ENCODE measurements at regions not wholly inside any gene's neighbourhood (a gene's known extent, or its start where the extent isn't known, plus 50 kb on each side); places are given as distances from the start of the nearest gene placed in this dataset.
"Not testable (repeated sequence)": the region's sequence is repeated elsewhere in the genome, so short reads cannot be mapped to it uniquely, and the experiment has no call there.

DNA sequence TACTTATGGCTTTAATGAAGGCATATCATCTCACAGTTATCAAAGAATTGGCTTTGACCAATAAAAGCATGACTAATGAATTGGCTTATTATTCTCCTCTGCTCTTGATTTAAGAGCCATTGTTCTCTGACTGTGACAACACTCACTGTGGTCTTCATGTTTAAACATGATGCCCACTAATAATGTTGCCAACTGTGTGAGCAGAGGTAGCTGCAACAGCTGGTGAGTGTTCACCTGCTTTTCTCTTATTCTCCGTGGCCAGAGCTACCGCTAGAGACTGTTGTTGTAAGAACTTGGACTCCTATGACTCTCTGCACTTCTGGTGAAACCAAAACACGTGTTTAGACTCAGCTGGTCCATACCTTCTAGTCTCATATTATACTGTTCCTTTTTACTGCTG, 335.9 kb downstream of the XPNPEP1 start:
- H3K4me1 Mint-ChIP-seq, result no peaks in the 10 kb centered on the region
- H3K27ac Mint-ChIP-seq, result no peak overlapping the region
- H3K4me3 Mint-ChIP-seq, result no peak overlapping the region
- H3K27me3 Mint-ChIP-seq, result no peaks in the 10 kb centered on the region
- no peaks in the 10 kb centered on the region for H3K36me3 Mint-ChIP-seq (ENCODE audit: low read depth)
- H3K9me3 Mint-ChIP-seq, result no peaks in the 10 kb centered on the region
- ATAC-seq (no peak), DNase-seq (no peak)

DNA sequence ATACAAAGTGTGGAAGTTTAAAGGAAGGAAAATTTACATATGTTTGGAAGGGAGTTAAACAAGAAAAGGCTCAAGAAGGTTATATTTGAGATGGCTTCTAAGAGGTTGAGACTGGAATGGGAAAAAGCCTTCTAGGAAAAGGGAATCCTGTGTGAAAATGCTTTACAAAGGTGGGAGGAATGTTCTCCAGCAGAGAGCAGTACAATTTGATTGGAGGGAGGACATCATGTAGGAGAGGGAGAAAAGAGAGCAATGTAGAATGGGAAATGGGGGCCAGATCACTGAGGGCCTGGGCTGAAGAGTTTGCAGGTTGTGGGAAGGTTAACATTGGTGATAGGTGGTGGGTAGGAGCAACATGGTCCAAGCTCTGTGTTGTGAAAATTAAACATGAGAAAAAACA, 366.9 kb downstream of the XPNPEP1 start:
- no peaks in the 10 kb centered on the region for H3K9me3 Mint-ChIP-seq
- no peaks in the 10 kb centered on the region for H3K36me3 Mint-ChIP-seq (ENCODE audit: low read depth)
- H3K4me1 Mint-ChIP-seq, result no peaks in the 10 kb centered on the region
- no peak overlapping the region for H3K4me3 Mint-ChIP-seq
- no peak for ATAC-seq
- no peak for DNase-seq
- H3K27me3 Mint-ChIP-seq, result no peaks in the 10 kb centered on the region
- H3K27ac Mint-ChIP-seq, result no peak overlapping the region

DNA sequence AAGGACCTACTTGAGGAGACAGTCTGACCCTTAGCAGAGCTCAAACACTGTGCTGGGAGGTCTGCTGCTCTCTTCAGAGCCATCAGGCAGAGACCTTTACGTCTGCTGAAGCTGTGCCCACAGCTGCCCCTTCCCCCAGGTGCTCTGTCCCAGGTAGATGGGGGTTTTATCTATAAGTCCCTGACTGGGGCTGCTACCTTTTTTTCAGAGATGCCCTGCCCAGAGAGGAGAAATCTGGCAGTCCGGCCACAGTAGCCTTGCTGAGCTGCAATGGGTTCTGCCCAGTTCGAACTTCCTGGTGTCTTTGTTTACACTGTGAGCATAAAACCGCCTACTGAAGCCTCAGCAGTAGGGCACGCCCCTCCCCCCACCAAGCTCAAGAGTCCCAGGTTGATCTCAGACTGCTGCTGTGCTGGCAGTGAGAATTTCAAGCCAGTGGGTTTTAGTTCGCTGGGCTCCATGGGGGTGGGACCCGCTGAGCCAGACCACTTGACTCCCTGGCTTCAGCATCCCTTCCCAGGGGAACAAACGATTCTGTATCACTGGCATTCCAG, 381.2 kb downstream of the XPNPEP1 start:
- not testable (repeated sequence) for H3K27me3 Mint-ChIP-seq; H3K9me3 Mint-ChIP-seq; H3K4me1 Mint-ChIP-seq; H3K36me3 Mint-ChIP-seq (ENCODE audit: low read depth); DNase-seq; H3K27ac Mint-ChIP-seq; ATAC-seq; H3K4me3 Mint-ChIP-seq

DNA sequence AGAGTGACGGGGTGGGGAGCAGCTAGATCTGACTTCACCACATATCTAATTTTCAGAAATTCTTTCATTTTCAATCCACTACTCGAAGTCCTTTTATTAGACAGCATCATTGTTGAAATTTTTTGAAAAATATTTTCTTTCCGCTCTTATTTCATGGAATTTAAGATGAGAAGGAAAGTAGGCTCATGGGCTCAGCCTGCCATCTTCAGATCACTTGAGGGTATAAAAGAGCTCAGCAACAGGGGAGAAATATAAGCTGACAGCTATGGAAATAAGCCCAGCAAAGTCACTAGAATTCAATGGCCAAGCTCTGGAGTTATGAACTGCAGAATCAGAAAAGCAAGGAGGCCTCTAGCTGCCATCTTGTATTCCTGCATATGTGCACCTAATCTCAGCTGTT, 389.1 kb downstream of the XPNPEP1 start:
- Mint-ChIP-seq H3K27ac (no peak overlapping the region), H3K4me3 (no peak overlapping the region), H3K36me3 (ENCODE audit: low read depth) (no peaks in the 10 kb centered on the region), H3K9me3 (peaks cover 20% of the 10 kb centered on the region), H3K27me3 (no peaks in the 10 kb centered on the region), H3K4me1 (no peaks in the 10 kb centered on the region)
- no peak for ATAC-seq
- no peak for DNase-seq

DNA sequence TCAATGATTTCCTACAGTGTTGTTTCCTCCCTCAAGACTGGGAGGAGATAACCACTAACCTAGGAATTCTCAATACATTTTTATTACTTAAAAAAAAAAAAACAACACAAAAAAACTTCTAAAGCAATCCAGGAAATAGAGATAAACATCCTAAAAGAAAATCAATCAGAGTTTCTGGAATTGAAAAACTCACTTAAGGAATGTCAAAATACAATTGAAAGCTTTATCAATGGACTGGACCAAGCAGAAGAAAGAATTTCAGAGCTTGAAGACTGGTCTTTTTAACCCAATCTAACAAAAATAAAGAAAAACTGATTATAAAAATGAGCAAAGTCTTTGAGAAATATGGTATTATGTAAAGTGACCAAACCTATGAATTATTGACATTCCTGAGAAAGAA, 394.1 kb downstream of the XPNPEP1 start:
- DNase-seq (no peak), ATAC-seq (no peak)
- H3K9me3 Mint-ChIP-seq, result peaks cover 31% of the 10 kb centered on the region
- no peaks in the 10 kb centered on the region for H3K4me1 Mint-ChIP-seq
- H3K27me3 Mint-ChIP-seq, result no peaks in the 10 kb centered on the region
- no peak overlapping the region for H3K27ac Mint-ChIP-seq
- no peak overlapping the region for H3K4me3 Mint-ChIP-seq
- no peaks in the 10 kb centered on the region for H3K36me3 Mint-ChIP-seq (ENCODE audit: low read depth)

DNA sequence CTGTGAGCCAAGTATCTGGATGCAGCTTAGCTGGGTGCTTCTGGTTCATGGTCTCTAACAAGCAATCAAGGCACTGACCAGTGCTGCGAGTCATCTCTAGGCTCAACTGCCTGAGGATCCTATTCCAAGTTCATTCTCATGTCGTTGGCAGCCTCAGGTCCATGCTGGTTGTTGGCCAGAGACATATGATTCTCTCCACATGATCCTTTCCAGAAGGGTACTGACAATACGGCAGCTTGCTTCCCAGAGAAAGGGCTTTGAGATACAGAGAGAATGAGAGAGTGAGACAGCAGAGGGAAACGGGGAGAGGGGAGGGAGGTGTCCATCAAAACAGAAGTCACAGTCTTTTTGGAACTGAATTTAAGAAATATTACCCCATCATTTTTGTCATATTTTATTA, 405.6 kb downstream of the XPNPEP1 start:
- Mint-ChIP-seq H3K36me3 (ENCODE audit: low read depth) (no peaks in the 10 kb centered on the region), H3K4me3 (no peak overlapping the region), H3K9me3 (peaks cover under 1% of the 10 kb centered on the region), H3K27ac (no peak overlapping the region), H3K27me3 (no peaks in the 10 kb centered on the region), H3K4me1 (no peaks in the 10 kb centered on the region)
- DNase-seq (no peak), ATAC-seq (no peak)

DNA sequence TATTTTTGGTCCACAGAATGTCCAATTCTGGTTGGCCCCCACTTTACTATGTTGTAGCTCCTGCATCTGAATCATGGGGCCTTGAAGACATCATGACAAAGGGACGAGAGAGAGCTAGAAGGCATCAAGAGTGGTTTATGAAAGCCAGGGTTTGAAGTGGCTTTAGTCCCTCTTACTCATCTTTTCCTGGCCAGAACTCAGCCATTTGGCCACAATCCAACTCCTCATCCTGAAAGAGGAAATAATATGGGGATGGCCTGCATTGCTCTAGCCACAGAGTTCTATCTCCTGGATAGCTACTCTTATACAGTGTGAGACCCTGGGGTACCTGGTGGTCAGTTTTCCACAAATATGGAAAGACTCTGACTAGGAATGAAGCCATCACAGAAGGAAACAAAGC, 418.9 kb downstream of the XPNPEP1 start:
- peaks cover 3% of the 10 kb centered on the region for H3K9me3 Mint-ChIP-seq
- no peaks in the 10 kb centered on the region for H3K27me3 Mint-ChIP-seq
- H3K4me3 Mint-ChIP-seq, result no peak overlapping the region
- no peak overlapping the region for H3K27ac Mint-ChIP-seq
- no peak for DNase-seq
- no peak for ATAC-seq
- no peaks in the 10 kb centered on the region for H3K4me1 Mint-ChIP-seq
- no peaks in the 10 kb centered on the region for H3K36me3 Mint-ChIP-seq (ENCODE audit: low read depth)

DNA sequence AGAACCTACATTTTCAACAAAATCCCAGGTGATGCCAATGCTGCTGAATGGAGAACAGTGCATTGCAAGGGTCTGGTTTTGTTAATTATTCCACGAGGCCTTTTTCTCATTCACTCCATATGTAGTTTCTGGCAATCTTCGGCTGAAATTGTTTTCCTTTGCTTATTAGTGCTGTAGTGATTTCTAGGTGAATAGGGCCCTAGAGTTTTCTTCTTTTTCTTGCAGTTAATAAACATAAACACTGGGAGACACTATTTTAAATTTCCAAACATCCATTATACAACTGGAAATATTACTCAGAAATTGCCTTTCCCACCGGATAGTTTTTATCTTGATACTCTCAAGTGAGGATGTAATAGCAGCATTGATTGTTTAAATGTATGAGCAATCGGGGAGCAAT, 435.6 kb downstream of the XPNPEP1 start:
- Mint-ChIP-seq H3K4me1 (no peaks in the 10 kb centered on the region), H3K9me3 (no peaks in the 10 kb centered on the region), H3K36me3 (ENCODE audit: low read depth) (no peaks in the 10 kb centered on the region), H3K27ac (no peak overlapping the region), H3K4me3 (no peak overlapping the region), H3K27me3 (no peaks in the 10 kb centered on the region)
- ATAC-seq (no peak), DNase-seq (no peak)

DNA sequence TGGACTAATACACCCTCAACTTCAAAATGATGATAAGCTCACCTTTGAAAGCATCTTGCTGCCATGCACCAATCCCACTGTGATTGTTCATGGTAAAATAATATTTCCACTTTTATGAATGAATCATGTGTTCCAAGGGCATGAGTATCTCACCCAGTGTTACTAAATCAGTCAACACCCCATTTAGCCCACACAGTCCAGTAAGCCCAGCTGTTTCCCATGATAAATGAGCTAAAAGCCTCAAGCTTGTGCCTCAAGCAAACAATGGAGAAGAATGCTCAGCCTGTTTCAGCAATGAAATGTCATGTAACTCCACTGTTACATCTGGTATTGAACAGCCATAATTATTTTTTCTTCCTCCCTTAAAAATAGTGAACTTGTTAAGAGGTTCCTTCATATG, 442.5 kb downstream of the XPNPEP1 start:
- H3K4me3 Mint-ChIP-seq, result no peak overlapping the region
- no peaks in the 10 kb centered on the region for H3K27me3 Mint-ChIP-seq
- H3K27ac Mint-ChIP-seq, result no peak overlapping the region
- no peak for ATAC-seq
- no peaks in the 10 kb centered on the region for H3K9me3 Mint-ChIP-seq
- H3K4me1 Mint-ChIP-seq, result no peaks in the 10 kb centered on the region
- no peak for DNase-seq
- no peaks in the 10 kb centered on the region for H3K36me3 Mint-ChIP-seq (ENCODE audit: low read depth)

DNA sequence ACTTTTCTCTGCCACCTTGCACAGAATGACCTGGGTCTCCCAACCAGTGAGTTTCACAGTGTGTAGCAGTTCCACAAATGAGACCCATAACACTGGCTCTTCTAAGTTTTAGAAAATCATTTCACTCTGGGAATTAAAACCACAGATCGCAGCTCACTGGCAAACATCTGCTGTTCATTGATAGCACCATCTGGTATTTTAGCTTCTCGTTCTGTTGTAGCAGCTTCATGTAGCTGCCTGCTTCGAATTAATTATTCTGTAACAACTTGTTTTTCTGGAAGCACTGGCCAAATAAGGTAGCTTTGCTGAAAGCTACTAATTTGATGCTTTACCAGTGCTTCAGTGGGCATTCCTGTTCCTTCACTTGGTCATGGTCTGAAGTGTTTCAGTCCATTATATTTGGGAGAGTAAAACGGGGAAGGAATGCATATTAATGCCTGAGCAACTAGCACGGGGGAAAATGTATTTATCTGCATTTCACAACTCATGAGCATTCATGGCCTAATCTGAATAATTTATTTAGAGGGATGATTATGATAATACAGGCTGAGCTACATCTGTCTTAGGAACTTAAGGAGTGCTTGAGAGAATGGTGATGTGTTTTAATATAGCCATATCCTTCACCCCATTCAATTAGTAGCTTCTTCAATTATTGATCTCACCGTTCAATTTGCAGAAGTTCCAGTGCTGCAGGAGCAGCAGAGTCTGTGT, 447.4 kb downstream of the XPNPEP1 start:
- ATAC-seq (no peak), DNase-seq (no peak)
- no peak overlapping the region for H3K4me3 Mint-ChIP-seq
- H3K27me3 Mint-ChIP-seq, result no peaks in the 10 kb centered on the region
- no peaks in the 10 kb centered on the region for H3K9me3 Mint-ChIP-seq
- no peak overlapping the region for H3K27ac Mint-ChIP-seq
- H3K4me1 Mint-ChIP-seq, result no peaks in the 10 kb centered on the region
- no peaks in the 10 kb centered on the region for H3K36me3 Mint-ChIP-seq (ENCODE audit: low read depth)

DNA sequence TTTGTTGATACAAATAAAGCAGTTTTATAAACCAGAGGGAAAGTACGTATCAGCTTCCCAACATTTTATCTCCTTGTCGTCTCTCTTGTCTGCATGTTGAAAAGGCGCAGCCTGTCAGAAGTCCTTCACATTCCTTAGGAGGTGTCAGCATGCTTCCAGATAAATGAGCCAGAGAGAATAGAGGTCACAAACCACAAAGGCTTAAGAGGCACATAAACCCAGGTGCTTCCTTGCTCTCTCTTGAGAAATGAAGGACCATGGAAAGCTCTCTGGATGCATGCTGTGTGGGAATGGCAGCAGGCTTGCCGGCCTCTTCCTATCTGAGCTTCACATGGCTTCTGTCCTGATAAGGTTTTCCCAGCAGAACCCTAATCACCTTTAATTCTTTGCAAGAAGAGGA, 448.5 kb downstream of the XPNPEP1 start:
- DNase-seq (no peak), ATAC-seq (no peak)
- H3K4me3 Mint-ChIP-seq, result no peak overlapping the region
- no peak overlapping the region for H3K27ac Mint-ChIP-seq
- no peaks in the 10 kb centered on the region for H3K4me1 Mint-ChIP-seq
- H3K27me3 Mint-ChIP-seq, result no peaks in the 10 kb centered on the region
- no peaks in the 10 kb centered on the region for H3K36me3 Mint-ChIP-seq (ENCODE audit: low read depth)
- H3K9me3 Mint-ChIP-seq, result no peaks in the 10 kb centered on the region

DNA sequence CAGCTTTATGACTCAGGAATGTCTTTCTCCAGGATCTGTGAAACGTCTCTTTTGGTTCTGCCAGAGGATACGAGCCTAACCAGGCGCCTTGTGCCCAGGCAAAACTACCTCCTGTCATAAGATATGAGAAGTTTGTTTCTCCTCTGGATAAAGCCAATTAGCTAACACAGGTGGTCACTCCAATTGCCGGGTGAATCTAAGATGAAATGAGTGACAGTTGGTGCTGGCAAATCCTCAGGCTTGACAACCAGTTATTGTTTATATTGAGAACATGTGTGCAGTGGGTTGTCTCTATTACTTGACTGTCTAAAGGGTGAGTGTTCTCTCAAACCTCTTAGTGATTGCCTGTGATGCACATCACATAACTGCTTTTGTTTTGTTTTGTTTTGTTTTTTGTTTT, 449.1 kb downstream of the XPNPEP1 start:
- DNase-seq (no peak), ATAC-seq (no peak)
- no peaks in the 10 kb centered on the region for H3K4me1 Mint-ChIP-seq
- no peak overlapping the region for H3K27ac Mint-ChIP-seq
- H3K36me3 Mint-ChIP-seq (ENCODE audit: low read depth), result no peaks in the 10 kb centered on the region
- no peak overlapping the region for H3K4me3 Mint-ChIP-seq
- no peaks in the 10 kb centered on the region for H3K9me3 Mint-ChIP-seq
- H3K27me3 Mint-ChIP-seq, result no peaks in the 10 kb centered on the region

DNA sequence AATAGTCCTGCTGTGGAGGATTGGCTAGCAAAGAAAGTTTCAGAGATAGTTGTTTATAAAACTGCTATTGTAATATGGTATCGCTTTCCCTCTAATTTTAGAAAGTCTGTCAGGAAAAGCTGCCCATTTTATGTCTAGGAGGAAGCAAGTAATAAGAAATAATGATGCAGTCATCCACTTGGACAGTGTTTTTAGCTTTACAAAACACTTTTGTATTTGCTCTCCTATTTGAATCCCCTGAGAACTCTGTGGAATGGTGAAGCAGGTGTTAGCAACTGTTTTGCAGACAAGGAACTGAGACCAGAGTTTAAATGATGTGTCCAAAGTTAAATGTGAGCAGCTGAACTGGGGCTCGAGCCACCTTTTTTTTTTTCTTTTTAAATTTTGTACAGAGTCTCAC, 455.8 kb downstream of the XPNPEP1 start:
- no peaks in the 10 kb centered on the region for H3K36me3 Mint-ChIP-seq (ENCODE audit: low read depth)
- no peak for DNase-seq
- H3K27me3 Mint-ChIP-seq, result no peaks in the 10 kb centered on the region
- ATAC-seq, result no peak
- no peak overlapping the region for H3K4me3 Mint-ChIP-seq
- H3K4me1 Mint-ChIP-seq, result no peaks in the 10 kb centered on the region
- peaks cover 5% of the 10 kb centered on the region for H3K9me3 Mint-ChIP-seq
- no peak overlapping the region for H3K27ac Mint-ChIP-seq

DNA sequence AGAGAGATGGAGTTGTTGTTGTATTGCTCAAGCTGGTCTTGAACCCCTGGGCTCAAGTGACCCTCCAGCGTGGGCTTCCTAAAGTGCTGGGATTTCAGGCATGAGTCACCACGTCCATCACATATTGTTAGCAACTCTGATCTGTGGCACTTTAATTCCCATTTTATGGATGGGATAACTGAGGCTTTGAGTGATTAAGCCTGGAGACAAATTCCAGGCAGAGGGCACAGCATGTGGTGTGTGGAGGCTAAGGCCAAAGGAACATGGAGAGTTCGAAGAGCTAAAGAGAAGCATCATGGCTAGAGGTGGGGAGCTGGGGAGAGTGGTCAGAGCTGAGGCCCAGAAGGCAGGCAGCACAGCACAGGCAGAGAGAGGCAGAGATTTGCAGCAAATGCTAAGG, 458.4 kb downstream of the XPNPEP1 start:
- H3K36me3 Mint-ChIP-seq (ENCODE audit: low read depth), result no peaks in the 10 kb centered on the region
- no peak for ATAC-seq
- no peaks in the 10 kb centered on the region for H3K4me1 Mint-ChIP-seq

DNA sequence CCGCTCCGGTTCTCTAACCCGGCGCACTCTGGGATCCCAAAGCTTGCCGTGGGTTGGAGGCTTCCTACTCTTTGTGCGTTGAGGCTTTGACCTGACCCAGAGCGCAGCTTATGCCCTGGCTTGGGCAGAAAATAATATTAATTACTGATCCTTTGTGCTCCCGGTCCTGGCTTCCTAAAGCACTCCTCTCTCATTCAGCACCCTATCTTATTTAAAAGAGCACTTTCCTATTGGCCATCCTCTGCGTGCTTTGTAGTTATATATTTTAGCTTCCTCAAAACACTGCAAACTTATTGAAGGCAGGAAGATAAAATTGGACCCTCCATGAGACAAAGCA, 466.0 kb downstream of the XPNPEP1 start:
- Mint-ChIP-seq H3K4me3 (no peak overlapping the region), H3K4me1 (no peaks in the 10 kb centered on the region), H3K36me3 (ENCODE audit: low read depth) (no peaks in the 10 kb centered on the region), H3K27ac (no peak overlapping the region), H3K9me3 (peaks cover 12% of the 10 kb centered on the region), H3K27me3 (peaks cover 29% of the 10 kb centered on the region)
- DNase-seq (no peak), ATAC-seq (no peak)

More for the DNA sequence above, 458.4 kb downstream of the XPNPEP1 start:
- Mint-ChIP-seq H3K27ac (no peak overlapping the region), H3K4me3 (no peak overlapping the region), H3K9me3 (peaks cover 11% of the 10 kb centered on the region), H3K27me3 (no peaks in the 10 kb centered on the region)
- DNase-seq, result no peak

Measured in activated naive CD8-positive, alpha-beta T cell treated with anti-CD3 and anti-CD28 coated beads, Interleukin-2, amount 50 U/mL, for 24 hours (primary cell).